ENCODE measurements at regions not wholly inside any gene's neighbourhood (a gene's known extent, or its start where the extent isn't known, plus 50 kb on each side); places are given as distances from the start of the nearest gene placed in this dataset.

- TF ChIP-seq CTCF (optimal IDR thresholded peaks at IDR 0.05 in 1 of 3, IDR thresholded peaks at IDR 0.05 in 1 of 3, conservative IDR thresholded peaks at IDR 0.05 in 1 of 3; ENCODE audit: extremely low read depth in 1 of 3, insufficient read depth in 2 of 3, low read length in 3 of 3) (no peak), EZH2 (IDR thresholded peaks at IDR 0.05; ENCODE audit: low read length) (no peak)
These were observed 50.0 kb upstream of the CNR1 start for GRCh38 chr6:88216182-88216581.
